Stimulated activated CD4-positive, alpha-beta T cell treated with anti-CD3 and anti-CD28 coated beads, Interleukin-15, amount 100 ng/mL, for 24 hours (primary cell): ENCODE measurements at regions not wholly inside any gene's neighbourhood (a gene's known extent, or its start where the extent isn't known, plus 50 kb on each side); places are given as distances from the start of the nearest gene placed in this dataset.
"Not testable (repeated sequence)": the region's sequence is repeated elsewhere in the genome, so short reads cannot be mapped to it uniquely, and the experiment has no call there.

Experiments used
- DNase-seq: peaks from one replicate; pipeline ENCODE4 v3.0.0-alpha.2; 2020

DNA sequence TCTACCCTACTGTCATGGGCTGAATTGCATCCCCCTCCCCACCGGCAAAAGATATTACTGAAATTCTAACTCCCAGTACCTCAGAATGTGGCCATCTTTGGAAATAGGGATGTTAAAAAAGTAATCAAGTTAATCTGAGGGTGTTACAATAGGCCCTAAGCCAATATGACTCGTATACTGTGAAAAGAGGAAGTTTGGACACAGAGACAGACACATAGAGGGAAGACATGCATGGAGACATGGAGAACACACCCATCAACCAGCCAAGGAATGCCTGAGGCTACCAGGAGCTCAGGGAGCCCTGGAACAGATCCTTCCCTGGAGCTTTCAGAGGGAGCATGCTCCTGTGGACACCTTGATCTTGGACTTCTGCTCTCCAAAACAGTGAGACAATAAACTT, 138.2 kb upstream of the ADO start:
- no peak for DNase-seq

- DNase-seq = no peak
Measured at GRCh38 chr10:62669341-62669740, 135.2 kb upstream of the ADO start.

- no peak for DNase-seq
Measured at GRCh38 chr10:62671104-62671503, 133.4 kb upstream of the ADO start.

- DNase-seq = peak; percentile 90
Measured at GRCh38 chr10:62681211-62681940, 123.1 kb upstream of the ADO start.

DNA sequence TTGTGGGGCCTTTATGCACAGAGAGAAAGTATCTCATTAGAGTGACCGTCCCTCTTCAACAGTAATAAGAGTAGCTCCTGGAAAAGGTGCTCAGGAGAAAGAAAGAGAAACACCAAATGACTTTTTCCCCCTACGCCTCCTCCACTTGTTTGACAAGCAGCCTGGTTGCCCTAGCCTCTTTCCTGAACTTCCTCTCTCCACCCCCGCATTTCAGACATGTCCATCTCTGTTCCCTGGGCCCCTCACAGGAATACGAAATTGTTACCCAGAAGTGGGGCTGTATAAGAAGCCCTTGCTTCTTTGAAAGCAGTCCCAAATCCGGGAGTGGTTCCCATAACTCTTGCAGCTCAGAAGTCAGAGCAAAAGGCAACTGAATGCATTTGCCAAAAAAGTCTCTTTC, 119.6 kb upstream of the ADO start:
- DNase-seq = no peak

- no peak for DNase-seq
Measured at GRCh38 chr10:62687230-62687748, 117.2 kb upstream of the ADO start.

DNA sequence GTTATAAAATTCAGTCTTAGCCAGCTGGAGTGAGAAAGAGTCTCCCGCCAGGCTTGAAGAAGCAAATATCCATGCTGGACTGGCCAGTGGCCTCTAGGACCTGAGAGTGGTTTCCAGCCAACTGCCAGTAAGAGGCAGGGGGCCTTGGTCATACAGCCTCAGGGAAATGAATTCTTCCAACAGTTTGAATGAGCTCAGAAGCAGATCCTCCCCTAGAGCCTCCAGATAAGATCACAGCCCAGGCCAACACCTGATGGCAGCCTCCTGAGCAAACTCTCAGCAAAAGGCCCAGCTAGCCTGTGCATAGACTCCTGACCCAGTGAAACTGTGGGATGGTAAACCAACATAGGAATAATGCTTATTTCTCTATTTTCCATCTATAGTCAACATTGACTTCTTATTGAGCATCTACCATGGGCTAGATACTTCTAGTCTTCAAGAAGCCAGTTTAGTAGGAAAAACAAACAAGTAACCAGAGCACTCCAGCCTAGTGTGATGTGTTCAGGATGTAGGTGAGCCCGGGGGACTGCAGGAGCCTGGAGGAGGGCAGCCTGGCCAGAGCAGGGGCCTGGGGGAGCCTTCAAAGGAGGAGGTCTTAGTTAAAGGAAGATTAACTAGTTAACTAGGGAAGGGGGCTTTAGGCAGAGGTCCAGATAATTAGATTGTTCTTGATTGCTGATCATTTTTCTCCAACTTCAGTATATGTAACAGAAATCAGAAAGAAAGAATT, 115.4 kb upstream of the ADO start:
- DNase-seq = no peak

DNA sequence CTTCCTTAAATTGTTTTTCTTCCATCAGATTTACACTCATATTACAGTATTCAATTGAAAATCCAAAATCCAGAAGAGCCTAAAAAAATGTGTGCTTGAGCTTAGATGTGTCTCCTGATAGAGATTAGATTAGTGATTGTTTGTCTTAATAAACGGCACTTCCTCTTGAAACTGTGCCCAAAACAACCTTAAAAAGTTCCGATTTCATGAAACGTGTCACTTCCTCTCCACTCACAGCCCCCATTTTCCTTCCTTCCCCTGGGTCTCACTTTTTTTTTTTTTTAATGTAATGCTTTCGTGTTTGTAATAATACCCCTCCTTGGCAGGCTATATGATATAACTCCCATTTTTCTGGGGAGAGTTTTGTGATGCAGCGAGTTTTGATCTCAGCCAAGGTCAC, 114.8 kb upstream of the ADO start:
- DNase-seq = no peak

- DNase-seq = no peak
Measured at GRCh38 chr10:62690703-62691102, 113.8 kb upstream of the ADO start.

- DNase-seq = no peak
Measured at GRCh38 chr10:62691336-62691735, 113.2 kb upstream of the ADO start.

GRCh38 chr10:62692085-62692484, 112.4 kb upstream of the ADO start:
- DNase-seq = no peak

GRCh38 chr10:62693306-62693705, 111.2 kb upstream of the ADO start:
- DNase-seq = no peak

- no peak for DNase-seq
Measured at GRCh38 chr10:62694537-62695126, 109.9 kb upstream of the ADO start.

DNA sequence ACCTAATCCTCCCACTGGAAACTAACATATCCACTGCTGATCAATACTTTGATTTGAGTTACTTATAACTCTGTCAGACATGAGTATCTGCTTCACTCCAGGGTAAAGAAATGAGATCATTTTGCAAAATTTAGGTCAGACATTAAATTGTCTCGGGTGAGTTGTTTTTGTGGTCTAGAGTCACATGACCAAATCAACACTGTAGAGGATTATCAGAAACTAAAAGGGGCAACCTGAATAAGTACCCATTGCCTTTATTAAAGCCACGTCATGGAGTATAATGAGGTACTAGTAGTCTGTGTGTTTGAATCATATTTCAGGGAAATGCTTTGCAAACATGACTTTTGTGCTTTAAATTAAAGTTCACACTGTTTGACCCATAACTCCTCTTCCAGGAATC, 107.7 kb upstream of the ADO start:
- no peak for DNase-seq

GRCh38 chr10:62699148-62699547, 105.4 kb upstream of the ADO start:
- no peak for DNase-seq

GRCh38 chr10:62704121-62704520, 100.4 kb upstream of the ADO start:
- not testable (repeated sequence) for DNase-seq

GRCh38 chr10:62705789-62706188, 98.7 kb upstream of the ADO start:
- DNase-seq = no peak

DNA sequence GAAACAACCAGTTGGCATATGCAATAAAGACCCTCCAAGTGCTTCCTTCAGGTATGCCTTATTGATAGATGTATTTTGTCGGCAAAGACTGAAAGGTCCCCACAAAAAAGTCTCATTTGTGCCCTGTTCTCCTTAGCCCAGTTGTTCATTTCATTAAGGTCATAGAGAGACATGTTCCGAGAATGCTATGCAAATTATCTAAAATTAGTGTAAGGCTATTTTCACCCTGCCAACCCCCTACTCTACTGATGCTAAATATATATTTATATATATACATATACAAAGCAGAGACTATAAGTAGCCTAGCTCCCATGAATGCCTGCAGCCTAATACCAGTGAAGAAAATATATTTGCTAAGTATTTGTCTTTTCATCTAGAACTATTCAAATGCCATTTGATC, 96.7 kb upstream of the ADO start:
- DNase-seq = no peak

GRCh38 chr10:62708569-62708968, 96.0 kb upstream of the ADO start:
- no peak for DNase-seq

- DNase-seq = no peak
Measured at GRCh38 chr10:62709200-62709599, 95.3 kb upstream of the ADO start.

GRCh38 chr10:62710182-62710581, 94.3 kb upstream of the ADO start:
- DNase-seq = no peak

DNA sequence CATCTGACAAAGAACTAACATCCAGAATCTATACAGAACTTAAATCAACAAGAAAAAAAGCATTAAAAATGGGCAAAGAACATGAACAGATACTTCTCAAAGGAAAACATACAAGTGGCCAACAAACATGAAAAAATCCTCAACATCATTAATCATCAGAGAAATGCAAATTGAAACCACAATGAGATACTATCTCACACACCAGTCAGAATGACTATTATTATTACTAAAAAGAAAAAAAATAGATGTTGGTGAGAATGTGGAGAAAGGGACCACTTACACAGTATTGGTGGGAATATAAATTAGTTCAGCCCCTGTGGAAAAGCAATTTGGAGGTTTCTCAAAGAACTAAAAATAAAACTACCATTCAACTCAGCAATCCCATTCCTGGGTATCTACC, 89.1 kb upstream of the ADO start:
- no peak for DNase-seq

DNA sequence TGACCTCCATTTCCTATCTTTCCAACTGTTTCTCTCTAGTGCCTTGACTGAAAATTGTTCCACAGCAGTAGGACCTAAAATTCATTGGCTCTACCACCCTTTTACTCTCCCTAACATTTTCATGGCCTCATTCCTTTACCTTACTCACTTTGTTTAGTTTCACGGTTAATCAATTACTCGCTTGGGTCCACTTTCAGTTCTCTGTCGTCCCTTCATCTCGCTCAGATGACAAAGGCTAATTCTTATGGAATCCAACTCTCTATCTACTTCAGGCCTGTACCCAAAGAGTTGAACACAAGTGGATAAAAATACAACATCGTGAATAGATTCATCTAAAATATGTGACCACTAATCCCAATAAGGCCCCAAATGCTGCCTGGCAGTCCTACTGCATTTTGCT, 85.9 kb upstream of the ADO start:
- no peak for DNase-seq

GRCh38 chr10:62719061-62719460, 85.5 kb upstream of the ADO start:
- no peak for DNase-seq
